Gastroesophageal sphincter (tissue), 4 donors: ENCODE measurements at regions not wholly inside any gene's neighbourhood (a gene's known extent, or its start where the extent isn't known, plus 50 kb on each side); places are given as distances from the start of the nearest gene placed in this dataset.

Experiments used
- ATAC-seq: fragments of 150-250 bp; one replicate; pipeline ENCODE4 v1.9.1; 2016; ENCODE audit warnings: mild to moderate bottlenecking, moderate library complexity
- H3K27ac ChIP-seq, 4 donors: fragments of 200-600 bp; sonication (generic) in 3 of 4; 1 replicate in 3 of 4; 2 replicates in 1 of 4; pipeline ENCODE4 v1.5.1; 2016 to 2019
- H3K27me3 ChIP-seq: fragments of 200-600 bp; sonication (generic); one replicate; pipeline ENCODE4 v1.5.1; 2019
- H3K36me3 ChIP-seq, 2 donors: fragments of 200-600 bp; sonication (generic); one replicate each; pipeline ENCODE4 v1.5.1; 2019; ENCODE audit warnings: control low read depth in 1 of 2
- H3K4me1 ChIP-seq, 3 donors: fragments of 200-600 bp; sonication (generic); 1 replicate in 2 of 3; 2 replicates in 1 of 3; pipeline ENCODE4 v1.5.1; 2016 to 2019; ENCODE audit warnings: control low read depth in 2 of 3
- H3K4me3 ChIP-seq, 2 donors: fragments of 200-600 bp; sonication (generic); one replicate each; pipeline ENCODE4 v1.5.1; 2019; ENCODE audit warnings: mild to moderate bottlenecking in 1 of 2, moderate library complexity in 1 of 2
- H3K9me3 ChIP-seq, 3 donors: fragments of 200-600 bp; sonication (generic); one replicate each; pipeline ENCODE4 v1.5.1; 2017 to 2019; ENCODE audit warnings: control low read depth in 2 of 3
- CTCF ChIP-seq, 4 experiments: fragments of 200-600 bp in 2 of 4; fragments of 450-650 bp in 2 of 4; sonication (generic) in 1 of 4; IDR thresholded peaks; one replicate each; pipeline ENCODE4 v1.5.1; 2017 to 2019; ENCODE audit warnings: antibody characterized with exemption in 4 of 4, mild to moderate bottlenecking in 2 of 4, moderate library complexity in 2 of 4
- EP300 ChIP-seq: sonication (generic); formaldehyde crosslinking; IDR thresholded peaks from one replicate; pipeline ENCODE4 v1.6.1; 2017; ENCODE audit warnings: antibody characterized with exemption, mild to moderate bottlenecking
- POLR2A ChIP-seq, 2 donors: fragments of 450-650 bp; IDR thresholded peaks; one replicate each; pipeline ENCODE4 v1.6.1; 2017; ENCODE audit warnings: antibody characterized with exemption in 2 of 2, mild to moderate bottlenecking in 2 of 2, moderate library complexity in 1 of 2
- POLR2AphosphoS5 ChIP-seq: sonication (generic); formaldehyde crosslinking; IDR thresholded peaks from one replicate; pipeline ENCODE4 v1.6.1; 2017; ENCODE audit warnings: antibody characterized with exemption
- WGBS, 2 donors: methylation state at CpG; one replicate each; pipeline ENCODE4 v1.1.5; 2018; ENCODE audit warnings: low coverage in 1 of 2; 5-methylcytosine and 5-hydroxymethylcytosine counted together

- Histone ChIP-seq H3K4me3 (no peak overlapping the region), H3K27ac (peak overlapping the region in 3 of 4 donors; percentile 5 to 42 (median 18)), H3K4me1 (peaks cover 0 to 17% (median 14%) of the 10 kb centered on the region in 3 donors), H3K9me3 (no peaks in the 10 kb centered on the region), H3K36me3 (no peaks in the 10 kb centered on the region), H3K27me3 (no peaks in the 10 kb centered on the region)
- WGBS, 2 donors = 30 to 61% methylated on average over 3 to 4 of the region's 4 CpGs
- ATAC-seq = no peak
- TF ChIP-seq CTCF (IDR thresholded peaks at IDR 0.05) = no peak
- no peak for TF ChIP-seq POLR2AphosphoS5
Observed at GRCh38 chr17:56697190-56697589, 103.7 kb downstream of the NOG start.

GRCh38 chr17:56699186-56699894 lies 105.8 kb downstream of the NOG start:
- H3K27me3 ChIP-seq = no peaks in the 10 kb centered on the region
- H3K9me3 ChIP-seq = no peaks in the 10 kb centered on the region
- no peak overlapping the region for H3K4me3 ChIP-seq
- H3K4me1 ChIP-seq = peaks cover 0 to 17% (median 14%) of the 10 kb centered on the region in 3 donors
- WGBS, 2 donors = 5% methylated on average over 5 to 11 of the region's 18 CpGs
- peak overlapping the region in 3 of 4 donors; percentile 71 to 87 (median 76) for H3K27ac ChIP-seq
- ATAC-seq = peak; percentile 97
- TF ChIP-seq POLR2A (IDR thresholded peaks at IDR 0.05) (no peak), CTCF (IDR thresholded peaks at IDR 0.05) (no peak), POLR2AphosphoS5 (peak; percentile 67)
- H3K36me3 ChIP-seq = no peaks in the 10 kb centered on the region

GRCh38 chr17:56700919-56701420 lies 107.5 kb downstream of the NOG start:
- no peak for ATAC-seq
- Histone ChIP-seq H3K9me3 (no peaks in the 10 kb centered on the region), H3K27ac (no peak overlapping the region), H3K27me3 (peaks cover 8% of the 10 kb centered on the region), H3K36me3 (no peaks in the 10 kb centered on the region), H3K4me1 (peaks cover 0 to 17% (median 14%) of the 10 kb centered on the region in 3 donors), H3K4me3 (no peak overlapping the region)
- TF ChIP-seq CTCF (IDR thresholded peaks at IDR 0.05) (no peak), POLR2A (IDR thresholded peaks at IDR 0.05) (no peak), POLR2AphosphoS5 (no peak), EP300 (no peak)
- 91 to 93% methylated on average over 3 to 5 of the region's 7 CpGs for WGBS, 2 donors

GRCh38 chr17:56707312-56708219 lies 114.1 kb downstream of the NOG start:
- peaks cover 0 to 7% (median 0%) of the 10 kb centered on the region in 3 donors for H3K4me1 ChIP-seq
- ATAC-seq = no peak
- H3K27ac ChIP-seq = peak overlapping the region in 2 of 4 donors; percentile 19 to 37
- no peaks in the 10 kb centered on the region for H3K36me3 ChIP-seq
- WGBS, 2 donors = 25 to 29% methylated on average over 6 to 10 of the region's 19 CpGs
- H3K27me3 ChIP-seq = peaks cover 8% of the 10 kb centered on the region
- TF ChIP-seq EP300 (no peak), CTCF (IDR thresholded peaks at IDR 0.05) (no peak), POLR2AphosphoS5 (no peak), POLR2A (IDR thresholded peaks at IDR 0.05) (no peak)
- no peaks in the 10 kb centered on the region for H3K9me3 ChIP-seq
- no peak overlapping the region for H3K4me3 ChIP-seq
